RWPE2 (cell line): ENCODE measurements at regions not wholly inside any gene's neighbourhood (a gene's known extent, or its start where the extent isn't known, plus 50 kb on each side); places are given as distances from the start of the nearest gene placed in this dataset.

Experiments
- ATAC-seq: fragments of 200-7000 bp; cut with Tn5 transposase; 3 replicates; pipeline ENCODE4 v1.9.1; 2021; ENCODE audit warnings: low read depth
- DNase-seq: peaks from one replicate; pipeline ENCODE4 v3.0.0-alpha.2; 2020; ENCODE audit warnings: low spot score
- H3K27ac ChIP-seq: fragments of 450-650 bp; 2 replicates; pipeline ENCODE4 v1.5.1; 2017; ENCODE audit warnings: mild to moderate bottlenecking; ENCODE audit not compliant: poor library complexity, severe bottlenecking
- H3K27me3 ChIP-seq: fragments of 250-450 bp; sonication (Bioruptor Pico); 2 replicates; pipeline ENCODE4 v1.5.1; 2021; ENCODE audit warnings: mild to moderate bottlenecking, moderate library complexity; ENCODE audit not compliant: insufficient read depth, poor library complexity, severe bottlenecking
- H3K36me3 ChIP-seq: fragments of 250-450 bp; sonication (Bioruptor Pico); 2 replicates; pipeline ENCODE4 v1.5.1; 2020; ENCODE audit warnings: low read depth, mild to moderate bottlenecking, moderate library complexity
- H3K4me1 ChIP-seq: fragments of 250-450 bp; sonication (Bioruptor Pico); 2 replicates; pipeline ENCODE4 v1.5.1; 2021; ENCODE audit warnings: mild to moderate bottlenecking, moderate library complexity; ENCODE audit not compliant: insufficient read depth, poor library complexity, severe bottlenecking
- H3K4me3 ChIP-seq: fragments of 250-450 bp; sonication (Bioruptor Pico); 2 replicates; pipeline ENCODE4 v1.5.1; 2021; ENCODE audit warnings: mild to moderate bottlenecking, moderate library complexity; ENCODE audit not compliant: severe bottlenecking
- H3K9me3 ChIP-seq: fragments of 250-450 bp; sonication (Bioruptor Pico); 2 replicates; pipeline ENCODE4 v1.5.1; 2021; ENCODE audit warnings: mild to moderate bottlenecking, moderate library complexity; ENCODE audit not compliant: severe bottlenecking
- TF ChIP-seq, protein P1 (sequence below): fragments of 450-650 bp; IDR thresholded peaks from one replicate; pipeline ENCODE4 v1.5.1; 2017; ENCODE audit warnings: mild to moderate bottlenecking, moderate library complexity; ENCODE audit not compliant: poor library complexity, severe bottlenecking

- Histone ChIP-seq H3K4me3 (no peak overlapping the region), H3K36me3 (no peaks in the 10 kb centered on the region), H3K9me3 (no peaks in the 10 kb centered on the region), H3K4me1 (no peaks in the 10 kb centered on the region), H3K27ac (no peak overlapping the region), H3K27me3 (no peaks in the 10 kb centered on the region)
- TF ChIP-seq, protein P1, sequence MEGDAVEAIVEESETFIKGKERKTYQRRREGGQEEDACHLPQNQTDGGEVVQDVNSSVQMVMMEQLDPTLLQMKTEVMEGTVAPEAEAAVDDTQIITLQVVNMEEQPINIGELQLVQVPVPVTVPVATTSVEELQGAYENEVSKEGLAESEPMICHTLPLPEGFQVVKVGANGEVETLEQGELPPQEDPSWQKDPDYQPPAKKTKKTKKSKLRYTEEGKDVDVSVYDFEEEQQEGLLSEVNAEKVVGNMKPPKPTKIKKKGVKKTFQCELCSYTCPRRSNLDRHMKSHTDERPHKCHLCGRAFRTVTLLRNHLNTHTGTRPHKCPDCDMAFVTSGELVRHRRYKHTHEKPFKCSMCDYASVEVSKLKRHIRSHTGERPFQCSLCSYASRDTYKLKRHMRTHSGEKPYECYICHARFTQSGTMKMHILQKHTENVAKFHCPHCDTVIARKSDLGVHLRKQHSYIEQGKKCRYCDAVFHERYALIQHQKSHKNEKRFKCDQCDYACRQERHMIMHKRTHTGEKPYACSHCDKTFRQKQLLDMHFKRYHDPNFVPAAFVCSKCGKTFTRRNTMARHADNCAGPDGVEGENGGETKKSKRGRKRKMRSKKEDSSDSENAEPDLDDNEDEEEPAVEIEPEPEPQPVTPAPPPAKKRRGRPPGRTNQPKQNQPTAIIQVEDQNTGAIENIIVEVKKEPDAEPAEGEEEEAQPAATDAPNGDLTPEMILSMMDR = no peak
- DNase-seq = no peak
- no peak for ATAC-seq
Measured at GRCh38 chr9:7258688-7259396, 501.1 kb downstream of the KDM4C start.

GRCh38 chr9:7246917-7247522 is 489.2 kb downstream of the KDM4C start:
- H3K27me3 ChIP-seq = no peaks in the 10 kb centered on the region
- H3K9me3 ChIP-seq = no peaks in the 10 kb centered on the region
- no peaks in the 10 kb centered on the region for H3K4me1 ChIP-seq
- ATAC-seq (peak; percentile 61; the same call in 1 of the 3 replicates), DNase-seq (no peak)
- TF ChIP-seq, protein P1 = no peak
- no peaks in the 10 kb centered on the region for H3K36me3 ChIP-seq
- no peak overlapping the region for H3K27ac ChIP-seq
- no peak overlapping the region for H3K4me3 ChIP-seq

GRCh38 chr9:7245976-7246580 is 488.3 kb downstream of the KDM4C start:
- ATAC-seq = no peak
- H3K4me3 ChIP-seq = no peak overlapping the region
- no peaks in the 10 kb centered on the region for H3K27me3 ChIP-seq
- no peak for DNase-seq
- no peaks in the 10 kb centered on the region for H3K9me3 ChIP-seq
- no peaks in the 10 kb centered on the region for H3K36me3 ChIP-seq
- no peaks in the 10 kb centered on the region for H3K4me1 ChIP-seq
- H3K27ac ChIP-seq = no peak overlapping the region
- TF ChIP-seq, protein P1 = no peak

DNA sequence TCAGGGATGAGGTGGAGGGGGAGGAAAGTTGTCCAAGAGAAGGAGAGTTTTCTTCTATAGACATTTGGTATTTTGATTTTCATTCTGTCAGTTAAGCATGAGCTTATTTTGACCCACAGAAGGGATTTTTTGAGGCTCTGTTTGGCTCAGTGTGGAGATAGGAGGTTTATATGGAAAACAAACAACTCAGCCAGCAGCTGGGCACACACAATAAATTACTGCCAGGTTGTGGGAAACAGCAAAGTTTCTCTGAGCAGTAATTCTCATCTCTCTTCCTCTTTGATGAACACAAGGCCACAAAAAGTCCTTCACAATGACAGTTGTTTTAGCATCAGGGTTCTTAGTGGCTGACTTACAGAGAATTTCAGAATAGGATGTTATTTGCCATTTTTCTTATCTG is 486.1 kb downstream of the KDM4C start:
- no peak overlapping the region for H3K27ac ChIP-seq
- H3K27me3 ChIP-seq = no peaks in the 10 kb centered on the region
- DNase-seq (no peak), ATAC-seq (no peak)
- H3K4me3 ChIP-seq = no peak overlapping the region
- H3K4me1 ChIP-seq = no peaks in the 10 kb centered on the region
- H3K36me3 ChIP-seq = no peaks in the 10 kb centered on the region
- H3K9me3 ChIP-seq = no peaks in the 10 kb centered on the region
- TF ChIP-seq, protein P1 = no peak
